ENCODE measurements at regions not wholly inside any gene's neighbourhood (a gene's known extent, or its start where the extent isn't known, plus 50 kb on each side); places are given as distances from the start of the nearest gene placed in this dataset.
"Not testable (repeated sequence)": the region's sequence is repeated elsewhere in the genome, so short reads cannot be mapped to it uniquely, and the experiment has no call there.

- DNase-seq (ENCODE audit: low read depth): no peak
Observed at GRCh38 chr3:178304758-178305467, 231.3 kb upstream of the KCNMB2 start.

- DNase-seq (ENCODE audit: low read depth): no peak
Observed at GRCh38 chr3:178306432-178307115, 229.7 kb upstream of the KCNMB2 start.

- DNase-seq (ENCODE audit: low read depth): no peak
Observed at GRCh38 chr3:178308771-178309170, 227.5 kb upstream of the KCNMB2 start.

DNA sequence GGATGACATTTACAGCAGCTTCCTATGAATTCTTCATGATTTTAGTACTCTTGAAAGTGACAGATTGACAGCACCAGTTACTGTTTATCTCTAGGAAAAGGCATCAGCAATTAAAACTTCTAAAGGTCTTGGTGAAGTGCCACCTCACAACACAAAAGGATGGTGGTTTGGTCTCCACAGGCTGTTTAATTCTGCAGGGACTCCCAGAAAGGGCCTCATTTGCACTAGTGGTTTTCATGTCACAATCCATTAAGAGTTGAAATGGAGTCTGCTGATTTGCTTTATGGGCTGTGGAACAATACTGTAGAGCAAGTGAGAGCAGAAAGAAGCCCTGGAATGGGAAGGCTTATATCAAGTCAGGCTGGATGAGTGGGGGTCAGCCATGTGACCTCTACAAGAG, 225.3 kb upstream of the KCNMB2 start:
- no peak for DNase-seq (ENCODE audit: low read depth)

DNA sequence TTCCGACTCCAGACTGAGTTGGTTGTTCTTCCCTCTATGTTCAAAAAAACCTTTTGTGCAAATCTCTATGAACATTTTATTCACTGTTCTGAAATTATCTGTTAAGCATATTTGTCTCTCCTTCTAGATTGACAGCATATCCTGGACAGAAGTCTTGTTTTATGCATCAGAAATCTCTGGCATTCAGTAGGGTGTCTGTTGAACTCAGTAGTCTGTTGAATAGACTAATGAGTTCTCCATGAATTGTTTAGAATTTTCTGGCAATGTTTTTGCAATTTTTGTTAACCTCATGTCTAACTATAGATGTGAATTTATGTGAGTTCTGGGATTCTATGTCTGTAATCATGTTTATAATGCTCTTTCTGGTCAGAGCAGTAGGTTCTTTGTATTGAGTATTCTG, 222.5 kb upstream of the KCNMB2 start:
- no peak for DNase-seq (ENCODE audit: low read depth)

GRCh38 chr3:178318340-178318739, 217.9 kb upstream of the KCNMB2 start:
- DNase-seq (ENCODE audit: low read depth): no peak

DNA sequence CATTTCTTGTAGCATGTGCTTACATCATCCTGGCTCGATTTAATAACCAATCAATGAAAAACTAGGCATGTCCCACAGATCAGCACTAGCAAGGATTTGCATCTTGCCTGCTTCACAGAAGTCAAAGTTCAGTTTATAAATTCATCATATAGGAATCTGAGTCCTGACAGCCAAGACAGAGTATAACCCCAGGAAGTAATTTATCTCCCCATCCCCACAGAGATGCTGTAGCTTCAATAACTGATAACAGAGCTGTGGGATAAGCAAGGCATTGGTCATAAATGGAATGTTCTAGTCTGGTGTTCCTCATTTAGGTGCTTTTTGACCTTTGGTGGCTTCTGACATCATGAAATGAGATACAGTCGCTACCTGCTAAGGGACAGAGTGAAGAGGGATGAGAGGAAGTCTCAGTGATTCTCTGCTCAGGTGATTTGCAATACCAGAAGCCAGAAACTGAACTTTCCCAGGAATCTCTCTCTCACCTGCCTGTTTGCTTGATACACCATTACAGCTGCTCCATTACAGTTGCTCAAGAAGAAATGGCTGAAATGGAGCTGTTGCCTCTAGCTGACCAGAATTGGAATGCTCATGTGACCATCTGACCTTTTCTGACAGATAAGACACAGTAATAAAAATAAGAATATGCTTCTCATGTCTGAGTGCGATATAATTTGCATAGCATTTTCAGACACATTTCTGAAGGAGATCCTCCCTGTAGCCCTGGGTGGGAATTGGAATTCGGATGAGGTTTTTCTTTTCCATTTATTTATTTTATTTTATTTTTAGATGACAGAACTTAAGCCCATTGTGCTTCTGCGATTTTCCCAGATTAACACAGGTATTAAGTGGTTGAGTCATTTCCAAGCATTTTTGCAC, 217.1 kb upstream of the KCNMB2 start:
- DNase-seq (ENCODE audit: low read depth): no peak

GRCh38 chr3:178320456-178321351, 215.5 kb upstream of the KCNMB2 start:
- no peak for DNase-seq (ENCODE audit: low read depth)

GRCh38 chr3:178324356-178324755, 211.9 kb upstream of the KCNMB2 start:
- no peak for DNase-seq (ENCODE audit: low read depth)

DNA sequence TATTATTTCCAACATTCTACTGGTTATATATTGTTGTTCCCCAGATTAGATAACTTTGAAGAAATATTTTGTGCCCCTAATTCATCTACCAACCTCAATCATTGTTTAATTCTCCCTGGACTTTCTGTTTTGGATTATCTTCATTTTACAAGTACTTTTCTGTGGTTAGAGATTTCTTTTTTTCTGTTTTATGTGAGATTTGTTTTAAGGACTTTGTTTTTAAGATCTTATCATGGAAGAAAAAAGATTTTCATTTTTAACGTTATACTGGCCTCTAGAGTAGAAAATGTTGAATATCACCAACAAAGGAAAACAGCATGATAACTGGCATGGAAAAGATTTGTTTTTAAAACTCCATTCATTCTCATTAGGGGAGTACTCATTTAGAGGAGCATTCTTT, 210.9 kb upstream of the KCNMB2 start:
- DNase-seq (ENCODE audit: low read depth): no peak

- DNase-seq (ENCODE audit: low read depth): no peak
Observed at GRCh38 chr3:178329936-178330335, 206.3 kb upstream of the KCNMB2 start.

GRCh38 chr3:178334239-178334638, 202.0 kb upstream of the KCNMB2 start:
- DNase-seq (ENCODE audit: low read depth): no peak

DNA sequence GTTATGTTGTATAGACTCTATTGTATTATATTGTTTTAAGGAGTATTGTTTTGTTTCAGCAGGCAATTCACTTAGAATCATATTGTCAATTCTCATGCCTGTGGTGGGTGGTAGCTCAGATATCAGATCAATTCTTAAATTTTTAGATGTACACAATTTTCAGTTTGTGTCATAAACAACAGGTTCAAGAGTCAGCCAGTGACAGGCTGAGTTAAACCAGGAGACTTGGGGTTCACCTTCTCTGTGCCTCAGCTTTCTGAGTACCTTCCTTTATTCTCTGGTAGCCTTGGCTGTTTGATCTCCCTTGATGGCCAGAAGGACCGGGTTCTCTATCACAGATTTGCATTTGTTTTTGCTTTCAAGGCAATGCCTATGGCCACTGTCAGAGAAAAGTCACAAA, 199.9 kb upstream of the KCNMB2 start:
- no peak for DNase-seq (ENCODE audit: low read depth)

DNA sequence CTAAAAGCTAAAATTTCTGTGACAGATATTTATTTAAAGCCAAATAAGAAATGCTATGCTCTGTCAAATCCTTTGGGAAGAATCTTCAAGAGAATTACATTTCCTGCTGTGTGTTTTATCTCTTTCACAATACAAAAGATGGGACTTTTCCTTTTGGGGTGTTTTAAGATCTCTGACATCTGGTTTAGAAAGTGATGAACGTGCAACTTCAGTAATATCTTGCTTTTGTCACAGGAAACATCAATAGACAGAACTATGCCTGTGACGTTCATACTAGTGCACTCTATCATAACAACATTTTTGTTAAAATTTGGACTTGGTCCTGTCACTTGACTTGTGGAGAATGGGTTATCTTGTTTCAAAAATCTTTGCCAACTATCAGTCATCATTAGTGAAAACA, 195.7 kb upstream of the KCNMB2 start:
- no peak for DNase-seq (ENCODE audit: low read depth)

DNA sequence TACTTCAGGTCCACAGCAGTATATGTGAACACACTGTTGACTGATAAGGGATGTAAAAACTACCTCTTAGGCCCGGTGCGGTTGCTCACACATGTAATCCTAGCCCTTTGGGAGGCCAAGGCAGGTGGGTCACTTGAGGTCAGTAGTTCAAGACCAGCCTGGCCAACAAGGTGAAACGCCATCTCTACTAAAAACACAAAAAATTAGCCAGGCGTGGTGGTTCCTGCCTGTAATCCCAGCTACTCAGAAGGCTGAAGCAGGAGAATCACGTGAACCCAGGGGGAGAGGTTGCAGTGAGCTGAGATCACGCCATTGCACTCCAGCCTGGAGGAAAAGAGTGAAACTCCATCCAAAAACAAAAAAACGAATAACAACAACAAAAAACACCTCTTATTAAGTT, 194.6 kb upstream of the KCNMB2 start:
- DNase-seq (ENCODE audit: low read depth): no peak

- no peak for DNase-seq (ENCODE audit: low read depth)
Observed at GRCh38 chr3:178342111-178342510, 194.1 kb upstream of the KCNMB2 start.

GRCh38 chr3:178343433-178344038, 192.7 kb upstream of the KCNMB2 start:
- DNase-seq (ENCODE audit: low read depth): no peak

DNA sequence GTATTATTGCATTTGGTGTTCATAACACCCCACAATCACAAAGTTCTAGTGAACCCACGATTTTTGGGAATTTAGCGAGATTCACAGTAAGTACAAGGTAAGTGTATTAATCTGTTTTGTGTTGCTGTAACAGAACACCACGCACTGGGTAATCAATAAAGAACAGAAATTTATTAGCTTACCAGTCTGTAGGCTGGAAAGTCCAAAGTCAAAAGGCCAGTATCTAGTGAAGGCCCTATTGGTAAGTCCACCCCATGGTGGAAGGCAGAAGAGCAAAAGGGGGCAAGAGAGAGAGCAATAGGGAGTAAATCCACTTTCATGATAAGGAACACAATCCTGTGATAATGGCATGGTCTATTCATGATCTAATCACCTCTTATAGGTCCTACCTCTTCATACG, 190.3 kb upstream of the KCNMB2 start:
- no peak for DNase-seq (ENCODE audit: low read depth)

DNA sequence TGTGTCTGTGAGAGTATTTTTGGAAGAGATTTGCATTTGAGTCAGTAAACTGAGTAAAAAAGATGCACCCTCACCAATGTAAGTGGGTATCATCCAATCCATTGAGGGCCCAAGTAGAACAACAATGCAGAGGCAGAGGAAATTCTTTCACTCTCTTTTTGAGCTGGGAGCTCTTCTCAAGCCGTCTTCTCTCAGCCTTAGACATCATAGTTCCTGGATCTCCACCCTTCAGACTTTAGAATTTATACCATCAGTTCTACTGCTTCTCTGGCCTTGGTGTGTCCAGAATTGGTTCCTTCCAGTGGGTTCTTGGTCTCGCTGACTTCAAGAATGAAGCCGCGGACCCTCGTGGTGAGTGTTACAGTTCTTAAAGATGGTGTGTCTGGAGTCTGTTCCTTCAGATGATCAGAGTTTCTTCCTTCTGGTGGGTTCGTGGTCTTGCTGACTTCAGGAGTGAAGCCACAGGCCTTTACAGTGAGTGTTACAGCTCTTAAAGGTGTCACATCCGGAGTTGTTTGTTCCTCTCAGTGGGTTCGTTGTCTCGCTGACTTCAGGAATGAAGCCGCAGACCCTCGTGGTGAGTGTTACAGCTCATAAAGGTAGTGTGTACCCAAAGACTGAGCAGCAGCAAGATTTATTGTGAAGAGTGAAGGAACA, 187.5 kb upstream of the KCNMB2 start:
- DNase-seq (ENCODE audit: low read depth): not testable (repeated sequence)

DNA sequence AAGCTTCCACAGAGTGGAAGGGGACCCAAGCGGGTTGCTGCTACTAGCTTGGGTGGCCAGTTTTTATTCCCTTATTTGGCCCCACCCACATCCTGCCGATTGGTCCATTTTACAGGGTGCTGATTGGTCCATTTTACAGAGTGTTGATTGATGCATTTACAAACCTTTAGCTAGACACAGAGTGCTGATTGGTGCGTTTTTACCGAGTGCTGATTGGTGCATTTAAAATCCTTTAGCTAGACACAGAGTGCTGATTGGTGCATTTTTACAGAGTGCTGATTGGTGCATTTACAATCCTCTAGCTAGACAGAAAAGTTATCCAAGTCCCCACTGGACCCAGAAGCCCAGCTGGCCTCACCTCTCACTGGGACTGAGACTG, 187.0 kb upstream of the KCNMB2 start:
- not testable (repeated sequence) for DNase-seq (ENCODE audit: low read depth)

DNA sequence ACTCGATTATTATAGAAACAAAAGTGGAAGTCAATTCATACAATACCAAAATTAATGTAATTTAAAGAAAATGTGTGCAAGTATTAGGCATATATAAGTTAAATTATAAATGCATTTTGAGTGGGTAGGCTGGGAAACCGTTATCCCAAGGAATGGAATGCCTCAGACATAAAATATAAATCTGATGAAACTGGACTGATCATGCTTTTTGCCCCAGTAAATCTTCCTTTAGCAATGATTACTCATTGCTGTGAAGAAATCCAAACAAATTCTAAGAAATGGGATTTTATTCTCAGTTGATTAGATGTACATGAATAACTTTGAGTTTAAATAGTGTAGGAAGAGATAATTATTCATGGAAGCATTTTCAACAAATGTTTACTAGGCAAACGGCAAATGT, 185.5 kb upstream of the KCNMB2 start:
- no peak for DNase-seq (ENCODE audit: low read depth)
